ENCODE measurements at regions not wholly inside any gene's neighbourhood (a gene's known extent, or its start where the extent isn't known, plus 50 kb on each side); places are given as distances from the start of the nearest gene placed in this dataset.

- H3K9me3 ChIP-seq, result no peaks in the 10 kb centered on the region
- TF ChIP-seq, protein P1, sequence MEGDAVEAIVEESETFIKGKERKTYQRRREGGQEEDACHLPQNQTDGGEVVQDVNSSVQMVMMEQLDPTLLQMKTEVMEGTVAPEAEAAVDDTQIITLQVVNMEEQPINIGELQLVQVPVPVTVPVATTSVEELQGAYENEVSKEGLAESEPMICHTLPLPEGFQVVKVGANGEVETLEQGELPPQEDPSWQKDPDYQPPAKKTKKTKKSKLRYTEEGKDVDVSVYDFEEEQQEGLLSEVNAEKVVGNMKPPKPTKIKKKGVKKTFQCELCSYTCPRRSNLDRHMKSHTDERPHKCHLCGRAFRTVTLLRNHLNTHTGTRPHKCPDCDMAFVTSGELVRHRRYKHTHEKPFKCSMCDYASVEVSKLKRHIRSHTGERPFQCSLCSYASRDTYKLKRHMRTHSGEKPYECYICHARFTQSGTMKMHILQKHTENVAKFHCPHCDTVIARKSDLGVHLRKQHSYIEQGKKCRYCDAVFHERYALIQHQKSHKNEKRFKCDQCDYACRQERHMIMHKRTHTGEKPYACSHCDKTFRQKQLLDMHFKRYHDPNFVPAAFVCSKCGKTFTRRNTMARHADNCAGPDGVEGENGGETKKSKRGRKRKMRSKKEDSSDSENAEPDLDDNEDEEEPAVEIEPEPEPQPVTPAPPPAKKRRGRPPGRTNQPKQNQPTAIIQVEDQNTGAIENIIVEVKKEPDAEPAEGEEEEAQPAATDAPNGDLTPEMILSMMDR (IDR thresholded peaks at IDR 0.05 in 4 of 5, conservative IDR thresholded peaks at IDR 0.05 in 1 of 5), result no peak
- no peak for TF ChIP-seq POLR2A (IDR thresholded peaks at IDR 0.05)
- no peaks in the 10 kb centered on the region for H3K27me3 ChIP-seq
- DNase-seq, result no peak
- ATAC-seq, result no peak
- no peaks in the 10 kb centered on the region for H3K4me1 ChIP-seq
- H3K36me3 ChIP-seq, result no peaks in the 10 kb centered on the region
- intact Hi-C loops (cut with DNase I; ENCODE audit: low total_unique reads) (no loop called here), in situ Hi-C loops (cut with MboI; ENCODE audit: low sequenced_read_pairs in 4 of 4) (no loop called here)
- no peak overlapping the region for H3K4me3 ChIP-seq
- H3K27ac ChIP-seq, result no peak overlapping the region
Observed at GRCh38 chr7:118298771-118299170, 74.3 kb downstream of the ANKRD7 start.

- no peak overlapping the region for H3K27ac ChIP-seq
Observed at GRCh38 chr7:118300177-118300576, 75.7 kb downstream of the ANKRD7 start.

DNA sequence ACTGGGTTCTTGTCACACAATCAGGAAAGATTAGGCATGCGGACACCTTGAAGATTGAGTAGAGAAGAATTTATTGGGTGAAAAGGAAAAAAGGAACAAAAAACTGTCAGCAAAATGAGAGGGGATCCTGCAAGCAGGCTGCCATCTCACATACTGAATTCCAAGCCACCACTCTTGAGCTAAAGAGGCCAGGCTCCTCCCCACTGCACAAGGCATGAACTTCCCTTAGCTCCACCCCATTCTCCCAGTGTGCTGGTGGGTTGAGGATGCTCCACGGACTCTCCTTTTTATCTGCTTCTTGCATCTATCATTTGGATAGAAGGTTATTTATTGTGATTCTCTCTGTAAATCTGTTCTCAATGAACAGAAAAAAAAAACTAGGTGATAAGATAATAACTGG is 79.6 kb downstream of the ANKRD7 start:
- Histone ChIP-seq H3K4me1 (no peaks in the 10 kb centered on the region), H3K36me3 (no peaks in the 10 kb centered on the region), H3K4me3 (no peak overlapping the region), H3K9me3 (no peaks in the 10 kb centered on the region), H3K27me3 (no peaks in the 10 kb centered on the region), H3K27ac (no peak overlapping the region)
- TF ChIP-seq, protein P1 (IDR thresholded peaks at IDR 0.05 in 4 of 5, conservative IDR thresholded peaks at IDR 0.05 in 1 of 5), result no peak
- no peak for TF ChIP-seq POLR2A (IDR thresholded peaks at IDR 0.05)
- no peak for ATAC-seq
- DNase-seq, result no peak
- in situ Hi-C loops (cut with MboI; ENCODE audit: low sequenced_read_pairs in 4 of 4) (no loop called here), intact Hi-C loops (cut with DNase I; ENCODE audit: low total_unique reads) (no loop called here)

More at GRCh38 chr7:118300177-118300576, 75.7 kb downstream of the ANKRD7 start:
- DNase-seq (no peak), ATAC-seq (no peak)
- H3K4me3 ChIP-seq, result no peak overlapping the region
- no peak for TF ChIP-seq POLR2A (IDR thresholded peaks at IDR 0.05)
- TF ChIP-seq, protein P1 (IDR thresholded peaks at IDR 0.05 in 4 of 5, conservative IDR thresholded peaks at IDR 0.05 in 1 of 5), result no peak
- no peaks in the 10 kb centered on the region for H3K36me3 ChIP-seq
- H3K9me3 ChIP-seq, result no peaks in the 10 kb centered on the region
- no peaks in the 10 kb centered on the region for H3K4me1 ChIP-seq
- H3K27me3 ChIP-seq, result no peaks in the 10 kb centered on the region
- intact Hi-C loops (cut with DNase I; ENCODE audit: low total_unique reads) (no loop called here), in situ Hi-C loops (cut with MboI; ENCODE audit: low sequenced_read_pairs in 4 of 4) (no loop called here)

DNA sequence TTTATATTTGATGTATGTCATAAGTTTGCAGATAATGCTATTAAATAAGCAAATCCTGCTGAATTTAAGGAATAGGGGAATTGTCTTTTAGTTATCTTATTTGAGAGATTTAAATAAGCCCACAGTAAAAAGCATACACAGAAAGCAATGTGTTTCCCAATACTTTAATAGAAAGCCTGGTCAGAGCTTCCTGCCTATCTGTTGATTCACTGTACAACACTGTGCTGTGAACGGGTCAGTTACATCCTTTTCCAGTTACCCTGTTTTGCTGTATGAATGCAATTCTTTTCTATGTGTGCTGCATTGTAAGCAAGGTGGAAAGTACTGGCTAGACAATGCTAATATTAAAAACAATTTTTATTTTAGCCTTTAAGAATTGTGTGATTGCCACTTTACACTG is 81.2 kb downstream of the ANKRD7 start:
- H3K27ac ChIP-seq, result no peak overlapping the region
- intact Hi-C loops (cut with DNase I; ENCODE audit: low total_unique reads), result no loop called here
- DNase-seq, result no peak
- no peaks in the 10 kb centered on the region for H3K27me3 ChIP-seq
- in situ Hi-C loops (cut with MboI; ENCODE audit: low sequenced_read_pairs in 4 of 4), result no loop called here
- no peak for ATAC-seq
- H3K36me3 ChIP-seq, result no peaks in the 10 kb centered on the region
- H3K4me3 ChIP-seq, result no peak overlapping the region
- TF ChIP-seq POLR2A (IDR thresholded peaks at IDR 0.05), result no peak
- TF ChIP-seq, protein P1 (IDR thresholded peaks at IDR 0.05 in 4 of 5, conservative IDR thresholded peaks at IDR 0.05 in 1 of 5), result no peak
- no peaks in the 10 kb centered on the region for H3K9me3 ChIP-seq
- no peaks in the 10 kb centered on the region for H3K4me1 ChIP-seq

GRCh38 chr7:118306771-118307170 is 82.3 kb downstream of the ANKRD7 start:
- TF ChIP-seq POLR2A (IDR thresholded peaks at IDR 0.05), result no peak
- TF ChIP-seq, protein P1 (IDR thresholded peaks at IDR 0.05 in 4 of 5, conservative IDR thresholded peaks at IDR 0.05 in 1 of 5), result no peak
- intact Hi-C loops (cut with DNase I; ENCODE audit: low total_unique reads), result no loop called here

More at GRCh38 chr7:118306771-118307170, 82.3 kb downstream of the ANKRD7 start:
- no peak for DNase-seq
- Histone ChIP-seq H3K27ac (no peak overlapping the region), H3K36me3 (no peaks in the 10 kb centered on the region), H3K9me3 (no peaks in the 10 kb centered on the region), H3K27me3 (no peaks in the 10 kb centered on the region), H3K4me3 (no peak overlapping the region), H3K4me1 (no peaks in the 10 kb centered on the region)
- in situ Hi-C loops (cut with MboI; ENCODE audit: low sequenced_read_pairs in 4 of 4), result no loop called here
- ATAC-seq, result no peak

Data from gastrocnemius medialis (tissue), 4 donors.